Breast epithelium (tissue), 3 donors: ENCODE measurements at regions not wholly inside any gene's neighbourhood (a gene's known extent, or its start where the extent isn't known, plus 50 kb on each side); places are given as distances from the start of the nearest gene placed in this dataset.

Source experiments
- CTCF ChIP-seq, 3 donors: fragments of 450-650 bp; IDR thresholded peaks; one replicate each; pipeline ENCODE4 v1.5.1; 2016 to 2017; ENCODE audit warnings: antibody characterized with exemption in 3 of 3, mild to moderate bottlenecking in 3 of 3, moderate library complexity in 3 of 3
- POLR2A ChIP-seq: fragments of 450-650 bp; IDR thresholded peaks from one replicate; pipeline ENCODE4 v1.6.1; 2016; ENCODE audit warnings: antibody characterized with exemption, mild to moderate bottlenecking, moderate library complexity
- POLR2AphosphoS5 ChIP-seq, 3 donors: sonication (generic); formaldehyde crosslinking; IDR thresholded peaks; one replicate each; pipeline ENCODE4 v1.6.1; 2017; ENCODE audit warnings: antibody characterized with exemption in 3 of 3

GRCh38 chr12:67752226-67752732, 103.7 kb downstream of the DYRK2 start:
- TF ChIP-seq CTCF (IDR thresholded peaks at IDR 0.05) (no peak), POLR2AphosphoS5 (IDR thresholded peaks at IDR 0.05) (no peak), POLR2A (no peak)
